PC-3 (cell line): ENCODE measurements at regions not wholly inside any gene's neighbourhood (a gene's known extent, or its start where the extent isn't known, plus 50 kb on each side); places are given as distances from the start of the nearest gene placed in this dataset.

ENCODE experiments used
- ATAC-seq: fragments of 200-7000 bp; cut with Tn5 transposase; 2 replicates; pipeline ENCODE4 v1.9.1; 2020; ENCODE audit warnings: mild to moderate bottlenecking, moderate library complexity
- BruUV-seq: library from RNA; stranded (reverse); fragments of 400-500 nt; replicated peaks from 2 replicates; lab custom pipeline; 2021; lab: Mats Ljungman, UMichigan
- CTCF ChIA-PET: fragments of 300-600 bp; sonication (Branson Sonifier 250); formaldehyde crosslinking; loops from one replicate; lab custom pipeline; 2022; ENCODE audit warnings: antibody characterized with exemption; lab: Charles Lee
- POLR2A ChIA-PET: fragments of 300-600 bp; sonication (Branson Sonifier 250); formaldehyde crosslinking; loops from one replicate; lab custom pipeline; 2022; ENCODE audit warnings: antibody characterized with exemption; ENCODE audit not compliant: unreplicated experiment; lab: Charles Lee
- DNase-seq: peaks from one replicate; pipeline ENCODE4 v3.0.0-alpha.2; 2015
- H2AFZ ChIP-seq: fragments of 300-600 bp; sonication (generic); 2 replicates; pipeline ENCODE4 v1.6.0; 2016; ENCODE audit warnings: antibody characterized with exemption, low read length
- H3F3A ChIP-seq: fragments of 300-600 bp; sonication (generic); one replicate; pipeline ENCODE4 v1.6.0; 2017; ENCODE audit warnings: antibody characterized with exemption, low read length, control low read depth, mild to moderate bottlenecking; ENCODE audit not compliant: unreplicated experiment
- H3K27ac ChIP-seq: fragments of 300-600 bp; sonication (generic); 2 replicates; pipeline ENCODE4 v1.5.1; 2016; ENCODE audit warnings: mild to moderate bottlenecking, low read length
- H3K27me3 ChIP-seq: fragments of 300-600 bp; sonication (generic); 2 replicates; pipeline ENCODE4 v1.6.1; 2016; ENCODE audit warnings: low read length, mixed read lengths
- H3K36me3 ChIP-seq: fragments of 300-600 bp; sonication (generic); 2 replicates; pipeline ENCODE4 v1.6.1; 2016; ENCODE audit warnings: low read depth, mixed run types, low read length, mixed read lengths
- H3K4me1 ChIP-seq: fragments of 300-600 bp; sonication (generic); 2 replicates; pipeline ENCODE4 v1.5.1; 2016; ENCODE audit warnings: low read length; ENCODE audit not compliant: insufficient read depth
- H3K4me2 ChIP-seq: fragments of 300-600 bp; sonication (generic); 2 replicates; pipeline ENCODE4 v1.6.0; 2016; ENCODE audit warnings: low read length
- H3K4me3 ChIP-seq: fragments of 300-600 bp; sonication (generic); 2 replicates; pipeline ENCODE4 v1.5.1; 2016; ENCODE audit warnings: mild to moderate bottlenecking, low read length, mixed read lengths
- H3K79me2 ChIP-seq: fragments of 300-600 bp; sonication (generic); 2 replicates; pipeline ENCODE4 v1.6.1; 2017; ENCODE audit warnings: low read length, mixed read lengths
- H3K9ac ChIP-seq: fragments of 300-600 bp; sonication (generic); 2 replicates; pipeline ENCODE4 v1.6.0; 2016; ENCODE audit warnings: mild to moderate bottlenecking, low read length
- H3K9me2 ChIP-seq: fragments of 300-600 bp; sonication (generic); replicated peaks from 2 replicates; pipeline ENCODE4 v1.6.1; 2016; ENCODE audit warnings: mixed run types, low read length, mixed read lengths
- H3K9me3 ChIP-seq: fragments of 300-600 bp; sonication (generic); 2 replicates; pipeline ENCODE4 v1.6.1; 2016; ENCODE audit warnings: low read length, mixed read lengths
- H4K20me1 ChIP-seq: fragments of 300-600 bp; sonication (generic); 2 replicates; pipeline ENCODE4 v1.6.1; 2016; ENCODE audit warnings: low read length, mixed read lengths
- EZH2 ChIP-seq: fragments of 300-600 bp; sonication (generic); IDR thresholded peaks from one replicate; pipeline ENCODE4 v1.6.1; 2017; ENCODE audit warnings: antibody characterized with exemption, mild to moderate bottlenecking, low read length; ENCODE audit not compliant: unreplicated experiment
- EZH2phosphoT487 ChIP-seq: fragments of 300-600 bp; sonication (generic); IDR thresholded peaks from 2 replicates; pipeline ENCODE4 v1.6.1; 2018; ENCODE audit warnings: mild to moderate bottlenecking, antibody characterized with exemption, low read length, borderline replicate concordance
- intact Hi-C: fragments of 100-400 bp; cut with micrococcal nuclease; formaldehyde crosslinking; loops from 2 replicates; pipeline ENCODE4 v1.9.0; 2023
- TF ChIP-seq, protein P1 (sequence below): fragments of 300-600 bp; sonication (generic); conservative IDR thresholded peaks from 2 replicates; pipeline ENCODE4 v1.5.1; 2017; ENCODE audit warnings: antibody characterized with exemption, low read depth, mild to moderate bottlenecking, low read length

DNA sequence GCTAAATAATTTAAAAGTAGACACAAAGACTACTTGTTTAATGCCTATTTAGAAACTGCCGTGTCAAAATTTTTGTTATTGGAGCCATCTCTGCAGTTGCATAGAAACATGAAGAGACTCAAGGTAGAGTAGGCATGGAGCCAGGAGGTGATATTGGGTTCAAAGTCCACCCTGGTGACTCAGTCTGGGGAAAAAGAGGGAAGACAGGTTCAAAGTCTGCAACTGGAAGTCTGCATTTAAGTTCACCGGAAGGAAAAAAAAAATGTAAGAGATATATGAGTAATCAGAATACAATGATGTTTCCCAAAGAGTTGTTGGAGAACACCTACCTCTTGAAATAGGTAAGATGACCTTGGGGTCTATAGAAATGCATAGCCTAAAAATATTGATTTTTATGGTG, 67.4 kb upstream of the QRFPR start:
- CTCF ChIA-PET: no interaction called here
- no peaks in the 10 kb centered on the region for H3K27me3 ChIP-seq
- H3K4me2 ChIP-seq: 0 out of 2 replicates have a peak overlapping the region, but pooled peaks have one; percentile 24
- H3K4me1 ChIP-seq: peaks cover 13% of the 10 kb centered on the region
- BruUV-seq: no TSS peak
- TF ChIP-seq, protein P1, sequence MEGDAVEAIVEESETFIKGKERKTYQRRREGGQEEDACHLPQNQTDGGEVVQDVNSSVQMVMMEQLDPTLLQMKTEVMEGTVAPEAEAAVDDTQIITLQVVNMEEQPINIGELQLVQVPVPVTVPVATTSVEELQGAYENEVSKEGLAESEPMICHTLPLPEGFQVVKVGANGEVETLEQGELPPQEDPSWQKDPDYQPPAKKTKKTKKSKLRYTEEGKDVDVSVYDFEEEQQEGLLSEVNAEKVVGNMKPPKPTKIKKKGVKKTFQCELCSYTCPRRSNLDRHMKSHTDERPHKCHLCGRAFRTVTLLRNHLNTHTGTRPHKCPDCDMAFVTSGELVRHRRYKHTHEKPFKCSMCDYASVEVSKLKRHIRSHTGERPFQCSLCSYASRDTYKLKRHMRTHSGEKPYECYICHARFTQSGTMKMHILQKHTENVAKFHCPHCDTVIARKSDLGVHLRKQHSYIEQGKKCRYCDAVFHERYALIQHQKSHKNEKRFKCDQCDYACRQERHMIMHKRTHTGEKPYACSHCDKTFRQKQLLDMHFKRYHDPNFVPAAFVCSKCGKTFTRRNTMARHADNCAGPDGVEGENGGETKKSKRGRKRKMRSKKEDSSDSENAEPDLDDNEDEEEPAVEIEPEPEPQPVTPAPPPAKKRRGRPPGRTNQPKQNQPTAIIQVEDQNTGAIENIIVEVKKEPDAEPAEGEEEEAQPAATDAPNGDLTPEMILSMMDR: no peak
- TF ChIP-seq EZH2phosphoT487 (no peak), EZH2 (no peak)
- H3K79me2 ChIP-seq: no peaks in the 10 kb centered on the region
- H3K4me3 ChIP-seq: no peak overlapping the region
- POLR2A ChIA-PET: no interaction called here
- peak; percentile 82 for DNase-seq
- H3K9ac ChIP-seq: no peak overlapping the region
- intact Hi-C loops: no loop called here
- no peak overlapping the region for H3K27ac ChIP-seq
- no peaks in the 10 kb centered on the region for H3K9me2 ChIP-seq
- no peaks in the 10 kb centered on the region for H3K36me3 ChIP-seq
- no peaks in the 10 kb centered on the region for H4K20me1 ChIP-seq
- H3K9me3 ChIP-seq: no peaks in the 10 kb centered on the region
- ATAC-seq: no peak
- H3F3A ChIP-seq: no peaks in the 10 kb centered on the region
- H2AFZ ChIP-seq: no peak overlapping the region

DNA sequence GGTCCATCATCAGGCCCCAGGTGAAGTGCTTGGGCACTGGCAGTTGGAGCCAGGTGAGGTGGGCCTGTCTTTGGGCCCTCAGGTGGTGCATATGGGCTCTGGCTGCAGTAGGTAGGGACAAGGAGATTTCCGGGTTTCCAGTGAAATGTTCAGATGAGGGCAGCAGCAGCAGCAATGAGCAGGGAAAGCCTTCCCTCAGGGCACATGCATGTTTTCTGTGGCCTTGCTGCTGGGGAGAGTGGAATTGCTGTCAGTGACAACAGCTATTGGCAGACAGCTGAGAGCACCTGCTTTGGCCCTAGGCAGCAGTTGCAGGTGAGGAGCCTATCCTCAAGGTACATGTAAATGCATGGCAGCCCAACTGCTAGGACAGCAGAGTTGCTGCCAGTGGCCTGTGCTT, 58.9 kb upstream of the QRFPR start:
- ATAC-seq (no peak), DNase-seq (no peak)
- no peaks in the 10 kb centered on the region for H3K9me2 ChIP-seq
- POLR2A ChIA-PET: interaction anchor here (0.7 kb wide), 1 partner anchor 252 kb away, joined by 5 read pairs; no protein-coding TSS in a partner anchor
- no peak overlapping the region for H3K4me2 ChIP-seq
- H4K20me1 ChIP-seq: no peaks in the 10 kb centered on the region
- H3K4me1 ChIP-seq: no peaks in the 10 kb centered on the region
- no peaks in the 10 kb centered on the region for H3K79me2 ChIP-seq
- no peak overlapping the region for H3K9ac ChIP-seq
- H3K36me3 ChIP-seq: no peaks in the 10 kb centered on the region
- intact Hi-C loops: no loop called here
- no peak overlapping the region for H3K4me3 ChIP-seq
- no peaks in the 10 kb centered on the region for H3K9me3 ChIP-seq
- no TSS peak for BruUV-seq
- TF ChIP-seq, protein P1: no peak
- no peak for TF ChIP-seq EZH2phosphoT487
- no peak for TF ChIP-seq EZH2
- H3K27ac ChIP-seq: no peak overlapping the region
- CTCF ChIA-PET: no interaction called here
- no peaks in the 10 kb centered on the region for H3K27me3 ChIP-seq
- H2AFZ ChIP-seq: no peak overlapping the region
- no peaks in the 10 kb centered on the region for H3F3A ChIP-seq
